ENCODE measurements at regions not wholly inside any gene's neighbourhood (a gene's known extent, or its start where the extent isn't known, plus 50 kb on each side); places are given as distances from the start of the nearest gene placed in this dataset.

GRCh38 chr18:45447355-45448265 lies 167.7 kb upstream of the SLC14A2 start:
- TF ChIP-seq POLR2AphosphoS5 (IDR thresholded peaks at IDR 0.05) (no peak), CTCF (IDR thresholded peaks at IDR 0.05) (no peak), POLR2A (IDR thresholded peaks at IDR 0.05) (no peak)
